HG02759 (cell line): ENCODE measurements at regions not wholly inside any gene's neighbourhood (a gene's known extent, or its start where the extent isn't known, plus 50 kb on each side); places are given as distances from the start of the nearest gene placed in this dataset.
A peak's percentile ranks its signal among the peaks of the same experiment; 100 is the strongest.
"Not testable (repeated sequence)": the region's sequence is repeated elsewhere in the genome, so short reads cannot be mapped to it uniquely, and the experiment has no call there.

ENCODE experiments used
- ATAC-seq: cut with Tn5 transposase; IDR thresholded peaks from one replicate; pipeline ENCODE4 v1.9.1; 2021; ENCODE audit warnings: mild to moderate bottlenecking, moderate library complexity; ENCODE audit not compliant: unreplicated experiment

DNA sequence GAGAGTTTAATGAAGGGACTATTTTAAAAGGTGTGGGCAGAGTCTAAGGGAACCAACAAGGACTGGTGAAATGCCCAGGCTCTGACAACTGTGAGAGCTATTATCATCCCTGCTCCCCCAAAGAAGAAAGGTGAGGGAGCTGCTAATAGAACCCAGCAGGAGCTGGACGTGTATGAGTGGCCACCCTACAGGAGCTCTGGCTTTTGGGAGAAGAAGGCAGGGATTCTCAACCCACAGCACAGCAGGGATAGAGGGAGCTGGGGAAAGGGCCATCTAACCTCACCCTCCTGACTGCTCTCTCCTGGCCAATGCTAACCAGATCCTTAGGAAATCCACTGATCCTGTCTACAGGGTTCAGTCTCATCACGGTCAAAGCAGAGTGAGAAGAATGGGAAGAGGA is 57.1 kb downstream of the GRIN2B start:
- no peak for ATAC-seq

DNA sequence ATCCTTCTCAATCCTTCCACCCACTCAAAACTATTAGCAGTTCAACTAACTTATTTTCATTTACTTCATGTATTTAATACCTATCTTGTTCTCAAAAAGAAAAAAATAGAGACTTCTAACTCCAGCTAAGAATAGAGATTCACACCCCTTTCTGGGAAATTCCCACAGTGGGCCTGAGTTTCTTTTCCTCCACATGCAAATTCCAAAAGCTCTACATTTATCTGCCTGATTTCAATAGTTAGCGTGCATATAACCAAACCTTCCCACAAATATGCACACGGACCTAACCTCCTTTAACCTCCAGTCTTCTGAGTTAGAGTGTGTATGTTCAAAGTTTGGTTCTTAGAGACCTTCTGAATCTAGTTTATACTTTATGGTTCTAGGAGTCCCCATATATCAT is 62.5 kb downstream of the GRIN2B start:
- no peak for ATAC-seq

DNA sequence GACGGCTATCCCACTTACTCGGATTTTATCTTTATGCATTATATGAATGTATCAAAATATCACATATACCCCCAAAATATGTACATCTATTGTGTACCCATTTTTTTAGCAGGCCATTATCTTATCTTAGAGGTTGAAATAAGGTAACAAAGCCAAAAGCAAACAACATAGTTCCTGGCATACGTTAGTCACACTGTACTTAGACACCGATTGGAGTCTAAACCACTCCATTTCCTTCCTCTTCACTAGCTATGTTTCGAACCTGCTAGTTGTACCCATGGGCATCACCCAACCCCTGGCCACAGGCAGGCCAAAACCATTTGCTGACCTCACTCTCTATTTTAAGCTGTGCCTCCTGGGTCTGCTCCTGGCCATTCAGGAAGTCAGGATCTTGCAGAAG is 66.3 kb downstream of the GRIN2B start:
- no peak for ATAC-seq

DNA sequence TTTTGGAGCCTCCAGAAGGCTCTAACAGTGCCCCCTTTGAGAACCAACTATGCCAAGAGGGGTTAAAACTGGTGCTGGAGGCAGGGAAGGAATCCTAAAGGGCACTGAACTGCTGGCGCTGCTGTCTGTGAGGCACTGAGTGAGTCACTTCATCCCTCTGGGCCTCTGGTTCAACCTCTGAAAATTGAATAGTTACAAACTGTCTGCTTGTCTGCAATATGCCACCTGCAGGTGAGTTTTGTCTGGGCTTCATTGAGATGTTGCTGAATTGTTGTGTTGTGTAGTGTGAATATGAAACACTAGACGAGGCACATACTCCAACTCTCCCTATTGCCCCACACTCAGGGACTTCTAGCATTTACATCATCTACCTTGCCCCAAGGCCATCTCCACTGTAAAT is 68.0 kb downstream of the GRIN2B start:
- ATAC-seq = no peak

DNA sequence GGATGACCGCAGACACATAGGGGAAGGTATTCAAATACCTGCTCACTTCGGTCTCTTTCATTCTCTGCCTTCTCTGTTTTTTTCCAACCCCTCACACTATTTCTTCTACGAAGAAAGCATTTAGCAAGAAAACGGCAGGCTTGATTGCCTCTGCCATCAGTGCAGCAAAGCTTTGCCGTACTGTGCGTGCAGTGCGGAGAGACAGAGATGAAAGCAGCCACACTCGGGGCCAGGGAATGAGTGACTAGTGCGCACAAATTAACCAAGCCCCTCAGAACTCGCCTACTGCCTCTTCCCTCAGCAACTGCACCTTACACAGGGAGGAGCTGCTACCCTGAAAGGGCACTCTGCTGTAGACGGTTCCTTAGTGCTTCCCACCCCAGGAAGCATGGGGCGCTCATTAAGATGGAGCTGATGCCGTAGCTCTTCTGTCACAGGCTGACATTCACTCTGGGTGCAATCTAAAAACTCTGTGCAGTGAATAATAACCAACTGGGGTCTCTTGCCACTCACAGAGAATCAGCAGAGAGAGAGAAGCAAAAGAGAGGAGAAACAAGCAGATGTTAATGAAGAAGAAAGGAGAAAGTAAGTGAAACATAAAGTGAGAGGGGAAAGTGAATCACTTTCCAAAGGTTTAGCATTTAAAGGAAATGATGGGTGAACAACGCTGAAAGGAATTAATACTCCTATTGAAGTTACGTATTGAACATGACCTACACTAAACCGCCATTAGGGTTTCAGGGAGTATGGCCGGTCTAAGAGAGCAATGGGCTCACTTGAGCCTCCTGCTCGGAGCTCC is 69.4 kb downstream of the GRIN2B start:
- ATAC-seq = no peak

DNA sequence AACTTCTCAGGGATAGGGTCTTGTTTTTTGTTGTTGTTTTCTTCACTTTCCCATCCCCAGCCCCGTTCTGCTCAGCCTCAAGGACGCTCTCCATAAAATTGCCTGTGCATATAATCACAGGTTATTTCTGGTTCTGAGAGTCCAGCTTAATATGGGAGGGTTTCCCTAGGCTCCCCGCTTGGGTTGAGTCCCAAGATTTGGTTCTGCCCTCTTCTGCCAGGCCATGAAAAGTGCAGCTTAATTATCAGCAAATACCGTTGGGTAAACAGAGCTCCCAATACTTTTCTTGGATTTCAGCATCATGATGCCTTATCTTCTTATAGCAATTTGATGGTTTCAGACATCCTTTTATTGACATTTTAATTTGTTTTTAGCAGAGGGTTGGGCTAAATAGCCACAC is 75.6 kb downstream of the GRIN2B start:
- no peak for ATAC-seq

DNA sequence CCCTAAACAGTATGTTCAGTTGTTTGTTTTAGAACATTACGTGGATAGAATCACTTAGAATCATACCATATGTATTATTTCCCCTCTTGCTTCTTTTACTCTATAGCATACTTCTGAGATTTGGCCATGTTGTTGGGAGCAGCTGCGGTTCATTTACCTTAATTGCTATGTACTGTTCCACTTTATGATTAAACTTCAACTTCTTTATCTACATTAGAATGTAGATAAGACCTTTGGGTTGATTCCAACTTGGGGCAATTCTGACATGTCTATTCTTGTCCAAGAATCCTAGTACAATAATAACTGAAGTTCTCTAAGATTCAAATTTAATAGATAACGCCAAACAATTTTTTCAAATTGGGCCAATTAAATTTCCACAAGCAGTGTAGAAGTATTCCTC is 80.7 kb downstream of the GRIN2B start:
- ATAC-seq = no peak

DNA sequence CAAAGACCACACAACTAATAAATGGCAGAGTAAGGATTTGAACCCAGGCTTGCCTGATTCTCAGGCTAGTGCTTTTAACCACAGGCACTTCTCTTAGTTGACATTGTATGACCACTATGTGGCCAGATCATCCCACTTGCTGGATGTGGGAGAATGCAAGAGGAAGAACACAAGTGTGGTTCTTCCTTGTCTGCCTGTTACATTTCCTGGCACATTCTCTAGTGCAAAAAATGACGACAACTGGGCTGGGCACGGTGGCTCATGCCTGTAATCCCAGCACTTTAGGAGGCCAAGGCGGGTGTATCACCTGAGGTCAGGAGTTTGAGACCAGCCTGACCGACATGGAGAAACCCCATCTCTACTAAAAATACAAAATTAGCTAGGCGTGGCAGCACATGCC is 83.0 kb downstream of the GRIN2B start:
- ATAC-seq = not testable (repeated sequence)

DNA sequence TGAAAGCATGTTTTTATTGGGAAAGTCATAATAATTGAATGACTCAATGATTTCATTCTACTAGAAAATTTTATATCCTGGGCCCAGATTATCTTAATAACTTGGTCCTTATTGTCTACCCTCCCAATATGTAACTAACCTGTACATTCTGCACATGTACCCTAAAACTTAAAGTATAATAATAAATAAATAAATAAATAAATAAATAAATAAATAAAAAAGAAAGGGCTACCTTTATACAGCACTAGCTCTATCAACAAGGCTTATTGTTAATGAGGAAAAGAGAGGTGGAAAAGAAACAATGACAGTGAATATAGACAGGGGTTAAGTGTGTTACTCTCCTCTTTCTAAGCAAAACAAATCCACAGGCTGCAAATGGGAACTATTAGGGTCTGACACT is 83.6 kb downstream of the GRIN2B start:
- no peak for ATAC-seq

DNA sequence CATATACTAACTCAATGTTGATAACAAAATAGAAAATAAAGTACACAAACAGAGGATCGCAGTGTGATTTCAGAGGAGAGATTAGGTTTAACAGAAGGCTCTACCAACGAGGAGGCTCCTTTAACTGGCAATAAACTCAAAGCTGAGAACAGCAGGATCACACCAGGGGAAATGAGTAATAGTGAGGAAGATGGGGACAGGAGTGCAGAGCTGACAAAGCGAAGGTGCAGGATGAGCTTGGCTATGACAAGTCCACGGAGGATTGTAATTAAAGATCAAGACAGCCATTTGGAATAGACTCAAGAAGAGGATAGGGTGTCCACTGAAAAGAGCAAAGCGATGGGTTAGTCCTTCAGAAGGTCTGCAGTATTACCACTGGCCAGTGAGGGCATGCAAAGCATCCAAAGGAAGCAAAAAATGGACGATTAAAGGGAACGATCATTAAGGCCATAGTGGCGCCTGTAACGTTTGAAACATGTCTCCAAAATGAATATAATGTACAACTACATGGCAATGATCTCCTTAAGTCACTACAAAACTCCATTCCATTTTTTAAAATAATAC is 85.3 kb downstream of the GRIN2B start:
- no peak for ATAC-seq

DNA sequence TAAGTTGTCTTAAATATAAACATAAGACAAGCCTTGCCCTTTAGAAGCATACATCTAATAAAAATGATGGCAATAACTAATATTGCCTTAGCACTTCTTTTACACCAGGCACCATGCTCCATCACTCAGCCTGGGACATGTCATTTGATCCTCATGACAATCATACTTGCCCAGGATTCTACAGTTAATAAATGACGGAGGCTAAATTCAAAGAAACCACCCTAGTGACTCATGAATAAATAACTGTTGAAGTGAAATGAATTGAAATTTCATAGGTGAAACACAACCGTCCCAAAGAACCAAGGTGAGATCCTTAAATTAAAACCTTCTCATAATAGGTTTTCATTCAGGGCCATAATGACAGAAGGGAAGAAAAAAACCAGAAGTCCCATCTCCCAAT is 89.5 kb downstream of the GRIN2B start:
- no peak for ATAC-seq

DNA sequence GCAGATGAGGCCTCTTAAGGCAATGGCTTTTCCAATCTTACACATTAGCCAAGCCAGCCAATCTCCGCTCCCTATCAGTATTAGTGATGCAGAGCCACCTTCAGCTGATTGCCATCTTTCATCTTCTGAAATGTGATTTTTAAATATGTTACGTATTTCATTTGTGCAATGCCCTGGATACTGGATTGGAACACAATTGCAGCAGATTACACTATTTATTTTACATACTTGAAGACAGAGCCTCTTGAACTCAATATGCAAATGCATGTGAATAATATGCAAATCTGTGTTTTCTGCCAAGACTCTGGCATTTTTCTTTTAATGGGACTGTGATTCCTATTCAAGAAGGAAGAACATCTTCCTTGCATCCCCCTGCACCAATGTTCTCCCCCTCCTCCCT is 90.5 kb downstream of the GRIN2B start:
- no peak for ATAC-seq

DNA sequence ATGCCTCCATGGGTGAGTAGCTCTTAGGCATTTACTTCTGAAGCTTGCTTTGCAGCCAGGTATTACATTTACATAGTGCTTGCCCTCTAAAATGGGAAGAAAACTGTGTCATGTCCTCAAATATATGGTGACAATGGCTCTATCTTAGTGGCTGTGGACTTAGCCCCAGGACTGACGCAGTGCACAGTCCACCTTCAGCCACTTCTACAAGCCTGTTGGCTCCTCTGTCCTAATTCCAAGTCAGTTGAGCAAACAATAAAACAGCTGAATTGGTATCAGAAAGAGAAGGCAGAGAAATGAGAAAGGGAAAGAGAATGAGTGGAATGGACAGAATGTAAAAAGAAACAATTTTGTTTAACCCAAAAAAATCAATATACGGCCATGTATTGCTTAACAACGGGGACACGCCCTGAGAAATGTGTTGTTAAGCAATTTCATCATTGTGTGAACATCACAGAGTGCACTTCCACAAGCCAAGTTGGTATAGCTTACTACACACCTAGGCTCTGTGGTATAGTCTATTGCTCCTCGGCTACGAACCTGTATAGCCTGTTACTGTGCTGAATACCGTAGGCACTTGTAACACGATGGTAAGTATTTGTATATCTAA is 93.5 kb downstream of the GRIN2B start:
- ATAC-seq = no peak

DNA sequence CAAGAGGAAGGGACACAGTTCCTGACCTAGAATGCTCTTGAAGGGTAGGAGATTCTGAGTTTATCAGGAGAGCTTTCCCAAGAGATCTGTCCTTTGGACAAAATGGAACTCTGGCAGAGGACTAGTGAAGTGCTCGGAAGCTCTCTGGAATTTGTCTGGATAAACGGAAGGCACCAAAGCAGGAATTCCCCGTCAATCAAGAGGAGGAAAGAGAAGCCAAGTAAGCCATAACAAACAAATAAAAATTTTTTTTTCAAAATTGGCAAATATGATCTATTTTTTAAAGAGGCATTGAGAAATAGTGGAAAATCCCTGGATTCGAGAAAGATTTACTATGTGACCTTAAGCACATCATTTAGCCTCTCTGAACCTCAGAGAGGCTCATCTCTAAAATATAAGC is 99.2 kb downstream of the GRIN2B start:
- ATAC-seq = no peak

DNA sequence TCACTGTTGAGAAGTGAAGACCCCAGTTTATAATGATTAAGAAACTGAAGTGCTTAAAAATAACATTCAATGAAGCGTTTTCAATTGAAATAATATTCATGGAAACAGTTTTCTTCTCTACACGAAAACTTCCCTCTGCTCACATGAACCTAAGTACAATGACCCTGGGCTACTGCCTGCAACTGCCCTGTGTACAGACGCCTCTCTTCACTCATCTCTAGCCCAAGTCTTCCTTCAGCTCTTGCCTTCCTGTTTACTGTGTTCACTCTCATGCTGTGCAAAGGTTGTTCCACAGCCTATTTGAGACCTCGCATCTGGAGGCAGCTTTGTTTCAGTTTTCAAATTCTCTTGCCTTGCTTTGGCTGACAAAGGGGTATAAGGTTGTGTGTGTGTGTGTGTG is 100.8 kb downstream of the GRIN2B start:
- no peak for ATAC-seq

DNA sequence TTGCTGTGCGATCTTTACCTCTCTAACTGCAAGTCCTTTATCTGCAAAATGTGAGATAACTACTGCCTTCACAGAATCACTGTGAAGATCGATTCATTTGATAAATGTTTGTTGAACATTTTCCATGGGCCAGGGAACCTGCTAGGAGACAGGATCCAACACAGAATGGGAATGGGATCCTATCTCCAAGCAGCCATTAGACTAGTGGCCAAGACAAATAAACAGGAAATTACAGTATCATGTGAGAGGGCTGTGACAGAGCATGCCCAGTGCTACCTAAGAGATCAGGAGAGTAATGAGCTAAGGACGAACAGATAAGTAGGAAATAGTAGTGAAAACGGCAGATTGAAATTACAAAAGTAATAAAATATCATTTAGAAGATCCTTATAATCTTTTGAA is 105.7 kb downstream of the GRIN2B start:
- no peak for ATAC-seq

DNA sequence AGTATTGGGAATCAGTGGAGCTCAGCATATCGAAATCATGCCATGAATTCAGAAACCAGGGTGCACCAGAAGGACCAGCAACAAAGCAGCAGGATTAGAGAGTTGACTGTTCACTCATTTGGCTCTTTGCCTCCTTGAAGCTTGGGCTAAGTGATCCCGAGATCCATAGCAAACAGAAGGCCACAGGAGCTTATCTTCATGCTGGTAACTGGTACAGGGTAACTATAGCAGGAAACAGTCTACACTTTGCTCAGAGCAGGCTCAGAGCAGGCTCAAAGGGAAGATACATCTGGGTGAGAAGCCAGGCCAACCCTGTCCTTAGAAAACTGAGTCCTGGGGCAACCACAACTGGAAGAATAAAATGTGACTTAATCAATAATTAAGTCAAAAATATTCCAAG is 111.1 kb downstream of the GRIN2B start:
- no peak for ATAC-seq

DNA sequence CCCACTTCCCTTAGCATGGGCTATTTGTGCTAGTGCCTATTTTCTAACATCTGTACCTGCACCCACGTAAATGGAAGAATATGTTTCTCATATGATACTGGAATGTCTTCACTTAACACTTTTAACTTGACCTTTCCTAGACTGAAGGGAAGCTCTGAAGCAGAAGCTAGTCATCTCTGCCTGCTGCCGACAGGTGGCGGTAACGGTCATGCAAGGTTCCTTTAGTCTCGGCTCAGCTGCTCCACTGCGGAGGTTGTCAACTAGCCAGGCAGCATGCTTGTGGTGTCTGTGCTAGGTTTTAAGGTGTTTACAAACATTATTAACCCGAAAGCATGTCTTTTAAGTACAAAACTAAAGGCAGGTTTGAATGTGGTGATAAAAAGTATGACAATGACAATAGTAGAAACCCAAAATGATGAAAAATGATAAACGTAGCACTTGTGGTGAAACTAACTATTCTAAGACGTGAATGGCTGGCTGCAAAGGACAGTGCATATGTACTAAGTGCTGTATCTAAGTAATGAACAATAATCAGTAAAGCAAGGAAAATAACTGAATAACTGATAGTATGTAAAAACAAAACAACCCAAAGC is 117.2 kb downstream of the GRIN2B start:
- ATAC-seq = peak; percentile 93

DNA sequence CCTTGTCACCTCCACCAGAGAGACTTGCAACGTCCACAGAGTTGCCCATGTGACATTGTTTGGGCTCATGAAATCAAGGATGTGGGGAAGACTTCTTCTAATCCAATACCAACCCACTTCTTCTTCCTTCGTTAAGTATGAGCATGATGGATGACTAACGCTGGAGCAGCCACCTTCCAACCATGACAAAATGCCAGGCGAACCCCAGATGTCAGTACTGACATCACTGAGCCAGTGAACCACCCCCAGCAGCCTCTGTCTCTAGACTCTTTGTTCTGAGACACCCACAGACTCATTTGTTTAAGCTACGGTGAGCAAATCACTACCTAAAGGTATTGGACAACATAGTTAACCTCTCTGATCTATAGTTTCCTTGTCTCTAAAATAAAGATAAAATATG is 123.7 kb downstream of the GRIN2B start:
- no peak for ATAC-seq

DNA sequence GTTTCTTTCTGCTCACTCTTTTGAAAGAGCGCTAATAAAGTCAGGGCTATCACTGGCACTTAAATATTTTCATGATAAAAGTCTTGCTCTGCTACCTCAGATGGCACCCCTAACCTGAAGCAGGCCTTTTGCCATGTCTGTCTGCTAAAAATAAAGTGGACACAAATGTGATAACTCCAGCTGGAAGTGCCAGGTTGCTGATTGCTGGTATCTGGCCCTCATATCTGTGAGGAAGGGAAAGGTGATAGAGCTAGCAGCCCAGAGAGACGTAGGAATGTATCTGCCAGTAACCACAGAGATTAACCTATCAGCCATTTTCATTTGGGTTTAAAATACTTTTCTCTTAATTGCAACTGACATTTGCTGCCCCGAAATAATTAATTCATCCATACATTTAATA is 127.9 kb downstream of the GRIN2B start:
- no peak for ATAC-seq

DNA sequence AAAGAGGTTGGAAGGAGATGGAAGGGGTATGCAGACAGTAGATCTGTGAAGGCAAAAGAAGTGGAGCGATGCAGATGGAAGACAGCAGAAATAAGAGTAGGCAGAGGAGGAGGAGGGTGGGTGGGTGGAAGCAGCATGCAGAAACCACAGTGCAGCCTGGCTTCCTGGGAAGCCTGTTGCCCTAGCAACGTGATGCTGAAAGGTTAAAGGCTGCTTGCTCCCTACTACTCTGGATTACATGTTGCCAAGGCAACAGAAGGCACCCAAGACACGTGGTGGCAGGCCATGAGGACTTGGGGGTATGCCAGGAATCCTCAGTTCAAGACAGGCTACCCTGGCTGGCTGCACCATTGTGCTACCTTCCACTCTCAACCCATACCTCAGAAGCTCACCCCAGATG is 129.6 kb downstream of the GRIN2B start:
- no peak for ATAC-seq

DNA sequence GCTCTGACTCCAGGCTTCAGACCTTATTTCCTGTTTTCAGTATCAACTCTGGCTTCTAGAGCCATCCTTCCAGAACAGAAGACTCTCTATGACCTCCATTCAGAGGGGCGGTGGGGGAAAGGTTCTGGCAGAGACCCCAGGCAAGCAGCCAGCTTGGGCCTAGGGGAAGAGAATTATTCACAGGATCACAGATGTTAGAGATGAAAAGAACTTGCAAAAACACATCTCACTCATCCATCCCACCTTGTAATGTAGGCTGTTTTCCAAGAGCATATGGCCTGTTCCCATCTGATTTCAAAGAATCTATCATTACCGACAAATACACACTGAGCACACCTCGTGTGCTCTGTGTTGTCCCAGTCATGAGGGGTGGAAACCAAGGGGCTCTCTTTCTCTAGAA is 131.9 kb downstream of the GRIN2B start:
- no peak for ATAC-seq
